ENCODE measurements at regions not wholly inside any gene's neighbourhood (a gene's known extent, or its start where the extent isn't known, plus 50 kb on each side); places are given as distances from the start of the nearest gene placed in this dataset.

GRCh38 chr3:3335903-3336302 is 156.4 kb upstream of the CRBN start:
- TF ChIP-seq, protein P1, sequence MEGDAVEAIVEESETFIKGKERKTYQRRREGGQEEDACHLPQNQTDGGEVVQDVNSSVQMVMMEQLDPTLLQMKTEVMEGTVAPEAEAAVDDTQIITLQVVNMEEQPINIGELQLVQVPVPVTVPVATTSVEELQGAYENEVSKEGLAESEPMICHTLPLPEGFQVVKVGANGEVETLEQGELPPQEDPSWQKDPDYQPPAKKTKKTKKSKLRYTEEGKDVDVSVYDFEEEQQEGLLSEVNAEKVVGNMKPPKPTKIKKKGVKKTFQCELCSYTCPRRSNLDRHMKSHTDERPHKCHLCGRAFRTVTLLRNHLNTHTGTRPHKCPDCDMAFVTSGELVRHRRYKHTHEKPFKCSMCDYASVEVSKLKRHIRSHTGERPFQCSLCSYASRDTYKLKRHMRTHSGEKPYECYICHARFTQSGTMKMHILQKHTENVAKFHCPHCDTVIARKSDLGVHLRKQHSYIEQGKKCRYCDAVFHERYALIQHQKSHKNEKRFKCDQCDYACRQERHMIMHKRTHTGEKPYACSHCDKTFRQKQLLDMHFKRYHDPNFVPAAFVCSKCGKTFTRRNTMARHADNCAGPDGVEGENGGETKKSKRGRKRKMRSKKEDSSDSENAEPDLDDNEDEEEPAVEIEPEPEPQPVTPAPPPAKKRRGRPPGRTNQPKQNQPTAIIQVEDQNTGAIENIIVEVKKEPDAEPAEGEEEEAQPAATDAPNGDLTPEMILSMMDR (IDR thresholded peaks at IDR 0.05; ENCODE audit: insufficient read depth, low read depth, low read length), result no peak
- no peak for TF ChIP-seq EZH2 (IDR thresholded peaks at IDR 0.05; ENCODE audit: insufficient read depth, low read length)
